GM12872 (cell line): ENCODE measurements at regions not wholly inside any gene's neighbourhood (a gene's known extent, or its start where the extent isn't known, plus 50 kb on each side); places are given as distances from the start of the nearest gene placed in this dataset.

Source experiments
- CTCF ChIP-seq: IDR thresholded peaks from 3 replicates; pipeline ENCODE4 v1.5.1; 2011; ENCODE audit warnings: low read depth, mild to moderate bottlenecking, low read length, moderate library complexity; ENCODE audit not compliant: insufficient read depth

- TF ChIP-seq CTCF, result no peak
These were observed 260.0 kb downstream of the GATA3 start for GRCh38 chr10:8314486-8314885.

GRCh38 chr10:8315619-8316021 is 261.1 kb downstream of the GATA3 start:
- no peak for TF ChIP-seq CTCF

GRCh38 chr10:8316284-8316683 is 261.8 kb downstream of the GATA3 start:
- no peak for TF ChIP-seq CTCF

GRCh38 chr10:8318956-8319355 is 264.5 kb downstream of the GATA3 start:
- no peak for TF ChIP-seq CTCF

- no peak for TF ChIP-seq CTCF
These were observed 265.2 kb downstream of the GATA3 start for GRCh38 chr10:8319704-8320103.

- TF ChIP-seq CTCF, result no peak
These were observed 267.5 kb downstream of the GATA3 start for GRCh38 chr10:8321990-8322389.

GRCh38 chr10:8323428-8324054 is 269.1 kb downstream of the GATA3 start:
- TF ChIP-seq CTCF, result no peak
